GM23338 (cell line): ENCODE measurements at regions not wholly inside any gene's neighbourhood (a gene's known extent, or its start where the extent isn't known, plus 50 kb on each side); places are given as distances from the start of the nearest gene placed in this dataset.

Experiments used
- ETS1 ChIP-seq: IDR thresholded peaks from 2 replicates; pipeline ENCODE4 v1.6.1; 2016; ENCODE audit warnings: antibody characterized with exemption
- EZH2phosphoT487 ChIP-seq: fragments of 200-600 bp; sonication (generic); IDR thresholded peaks from one replicate; pipeline ENCODE4 v1.8.1; 2018; ENCODE audit warnings: antibody characterized with exemption; ENCODE audit not compliant: unreplicated experiment
- NANOG ChIP-seq: IDR thresholded peaks from 2 replicates; pipeline ENCODE4 v1.6.1; 2016; ENCODE audit warnings: antibody characterized with exemption, borderline replicate concordance
- TF ChIP-seq, protein P1 (sequence below): fragments of 250-450 bp; sonication (Bioruptor Pico); IDR thresholded peaks from 2 replicates; pipeline ENCODE4 v1.5.0; 2020; ENCODE audit warnings: mild to moderate bottlenecking, moderate library complexity
- TF ChIP-seq, protein P2 (sequence below): IDR thresholded peaks from one replicate; pipeline ENCODE4 v1.6.1; 2018; ENCODE audit warnings: antibody characterized with exemption; ENCODE audit not compliant: unreplicated experiment

DNA sequence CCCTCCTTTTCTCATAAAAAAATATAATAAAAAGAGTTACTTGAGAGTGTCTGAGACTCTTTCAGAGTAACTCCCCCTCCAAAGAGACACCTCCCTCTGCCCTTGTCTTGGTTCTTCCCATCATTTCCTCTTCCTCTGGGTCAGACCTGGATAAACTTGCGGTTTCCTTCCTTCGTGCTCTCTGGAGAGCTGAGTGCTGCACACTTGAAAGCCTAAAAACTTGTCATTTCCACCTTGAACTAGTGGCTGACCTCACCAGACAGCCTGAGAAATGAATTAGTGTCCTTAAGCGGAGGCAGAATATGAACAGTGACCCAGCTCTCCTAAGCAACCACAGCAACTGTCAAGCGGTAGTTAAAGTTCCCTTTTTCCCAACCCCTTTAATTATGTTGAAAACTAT, 88.4 kb upstream of the PROX1 start (continued):
- TF ChIP-seq, protein P1, sequence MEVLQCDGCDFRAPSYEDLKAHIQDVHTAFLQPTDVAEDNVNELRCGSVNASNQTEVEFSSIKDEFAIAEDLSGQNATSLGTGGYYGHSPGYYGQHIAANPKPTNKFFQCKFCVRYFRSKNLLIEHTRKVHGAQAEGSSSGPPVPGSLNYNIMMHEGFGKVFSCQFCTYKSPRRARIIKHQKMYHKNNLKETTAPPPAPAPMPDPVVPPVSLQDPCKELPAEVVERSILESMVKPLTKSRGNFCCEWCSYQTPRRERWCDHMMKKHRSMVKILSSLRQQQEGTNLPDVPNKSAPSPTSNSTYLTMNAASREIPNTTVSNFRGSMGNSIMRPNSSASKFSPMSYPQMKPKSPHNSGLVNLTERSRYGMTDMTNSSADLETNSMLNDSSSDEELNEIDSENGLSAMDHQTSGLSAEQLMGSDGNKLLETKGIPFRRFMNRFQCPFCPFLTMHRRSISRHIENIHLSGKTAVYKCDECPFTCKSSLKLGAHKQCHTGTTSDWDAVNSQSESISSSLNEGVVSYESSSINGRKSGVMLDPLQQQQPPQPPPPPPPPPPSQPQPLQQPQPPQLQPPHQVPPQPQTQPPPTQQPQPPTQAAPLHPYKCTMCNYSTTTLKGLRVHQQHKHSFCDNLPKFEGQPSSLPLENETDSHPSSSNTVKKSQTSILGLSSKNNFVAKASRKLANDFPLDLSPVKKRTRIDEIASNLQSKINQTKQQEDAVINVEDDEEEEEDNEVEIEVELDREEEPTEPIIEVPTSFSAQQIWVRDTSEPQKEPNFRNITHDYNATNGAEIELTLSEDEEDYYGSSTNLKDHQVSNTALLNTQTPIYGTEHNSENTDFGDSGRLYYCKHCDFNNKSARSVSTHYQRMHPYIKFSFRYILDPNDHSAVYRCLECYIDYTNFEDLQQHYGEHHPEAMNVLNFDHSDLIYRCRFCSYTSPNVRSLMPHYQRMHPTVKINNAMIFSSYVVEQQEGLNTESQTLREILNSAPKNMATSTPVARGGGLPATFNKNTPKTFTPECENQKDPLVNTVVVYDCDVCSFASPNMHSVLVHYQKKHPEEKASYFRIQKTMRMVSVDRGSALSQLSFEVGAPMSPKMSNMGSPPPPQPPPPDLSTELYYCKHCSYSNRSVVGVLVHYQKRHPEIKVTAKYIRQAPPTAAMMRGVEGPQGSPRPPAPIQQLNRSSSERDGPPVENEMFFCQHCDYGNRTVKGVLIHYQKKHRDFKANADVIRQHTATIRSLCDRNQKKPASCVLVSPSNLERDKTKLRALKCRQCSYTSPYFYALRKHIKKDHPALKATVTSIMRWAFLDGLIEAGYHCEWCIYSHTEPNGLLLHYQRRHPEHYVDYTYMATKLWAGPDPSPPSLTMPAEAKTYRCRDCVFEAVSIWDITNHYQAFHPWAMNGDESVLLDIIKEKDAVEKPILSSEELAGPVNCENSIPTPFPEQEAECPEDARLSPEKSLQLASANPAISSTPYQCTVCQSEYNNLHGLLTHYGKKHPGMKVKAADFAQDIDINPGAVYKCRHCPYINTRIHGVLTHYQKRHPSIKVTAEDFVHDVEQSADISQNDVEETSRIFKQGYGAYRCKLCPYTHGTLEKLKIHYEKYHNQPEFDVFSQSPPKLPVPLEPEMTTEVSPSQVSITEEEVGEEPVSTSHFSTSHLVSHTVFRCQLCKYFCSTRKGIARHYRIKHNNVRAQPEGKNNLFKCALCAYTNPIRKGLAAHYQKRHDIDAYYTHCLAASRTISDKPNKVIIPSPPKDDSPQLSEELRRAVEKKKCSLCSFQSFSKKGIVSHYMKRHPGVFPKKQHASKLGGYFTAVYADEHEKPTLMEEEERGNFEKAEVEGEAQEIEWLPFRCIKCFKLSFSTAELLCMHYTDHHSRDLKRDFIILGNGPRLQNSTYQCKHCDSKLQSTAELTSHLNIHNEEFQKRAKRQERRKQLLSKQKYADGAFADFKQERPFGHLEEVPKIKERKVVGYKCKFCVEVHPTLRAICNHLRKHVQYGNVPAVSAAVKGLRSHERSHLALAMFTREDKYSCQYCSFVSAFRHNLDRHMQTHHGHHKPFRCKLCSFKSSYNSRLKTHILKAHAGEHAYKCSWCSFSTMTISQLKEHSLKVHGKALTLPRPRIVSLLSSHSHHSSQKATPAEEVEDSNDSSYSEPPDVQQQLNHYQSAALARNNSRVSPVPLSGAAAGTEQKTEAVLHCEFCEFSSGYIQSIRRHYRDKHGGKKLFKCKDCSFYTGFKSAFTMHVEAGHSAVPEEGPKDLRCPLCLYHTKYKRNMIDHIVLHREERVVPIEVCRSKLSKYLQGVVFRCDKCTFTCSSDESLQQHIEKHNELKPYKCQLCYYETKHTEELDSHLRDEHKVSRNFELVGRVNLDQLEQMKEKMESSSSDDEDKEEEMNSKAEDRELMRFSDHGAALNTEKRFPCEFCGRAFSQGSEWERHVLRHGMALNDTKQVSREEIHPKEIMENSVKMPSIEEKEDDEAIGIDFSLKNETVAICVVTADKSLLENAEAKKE (CRISPR knock-in tag) = no peak
- TF ChIP-seq ETS1 (no peak), NANOG (no peak), EZH2phosphoT487 (no peak)
- TF ChIP-seq, protein P2, sequence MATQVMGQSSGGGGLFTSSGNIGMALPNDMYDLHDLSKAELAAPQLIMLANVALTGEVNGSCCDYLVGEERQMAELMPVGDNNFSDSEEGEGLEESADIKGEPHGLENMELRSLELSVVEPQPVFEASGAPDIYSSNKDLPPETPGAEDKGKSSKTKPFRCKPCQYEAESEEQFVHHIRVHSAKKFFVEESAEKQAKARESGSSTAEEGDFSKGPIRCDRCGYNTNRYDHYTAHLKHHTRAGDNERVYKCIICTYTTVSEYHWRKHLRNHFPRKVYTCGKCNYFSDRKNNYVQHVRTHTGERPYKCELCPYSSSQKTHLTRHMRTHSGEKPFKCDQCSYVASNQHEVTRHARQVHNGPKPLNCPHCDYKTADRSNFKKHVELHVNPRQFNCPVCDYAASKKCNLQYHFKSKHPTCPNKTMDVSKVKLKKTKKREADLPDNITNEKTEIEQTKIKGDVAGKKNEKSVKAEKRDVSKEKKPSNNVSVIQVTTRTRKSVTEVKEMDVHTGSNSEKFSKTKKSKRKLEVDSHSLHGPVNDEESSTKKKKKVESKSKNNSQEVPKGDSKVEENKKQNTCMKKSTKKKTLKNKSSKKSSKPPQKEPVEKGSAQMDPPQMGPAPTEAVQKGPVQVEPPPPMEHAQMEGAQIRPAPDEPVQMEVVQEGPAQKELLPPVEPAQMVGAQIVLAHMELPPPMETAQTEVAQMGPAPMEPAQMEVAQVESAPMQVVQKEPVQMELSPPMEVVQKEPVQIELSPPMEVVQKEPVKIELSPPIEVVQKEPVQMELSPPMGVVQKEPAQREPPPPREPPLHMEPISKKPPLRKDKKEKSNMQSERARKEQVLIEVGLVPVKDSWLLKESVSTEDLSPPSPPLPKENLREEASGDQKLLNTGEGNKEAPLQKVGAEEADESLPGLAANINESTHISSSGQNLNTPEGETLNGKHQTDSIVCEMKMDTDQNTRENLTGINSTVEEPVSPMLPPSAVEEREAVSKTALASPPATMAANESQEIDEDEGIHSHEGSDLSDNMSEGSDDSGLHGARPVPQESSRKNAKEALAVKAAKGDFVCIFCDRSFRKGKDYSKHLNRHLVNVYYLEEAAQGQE = no peak
